HUDEP-2 (cell line): ENCODE measurements at regions not wholly inside any gene's neighbourhood (a gene's known extent, or its start where the extent isn't known, plus 50 kb on each side); places are given as distances from the start of the nearest gene placed in this dataset.
"Not testable (repeated sequence)": the region's sequence is repeated elsewhere in the genome, so short reads cannot be mapped to it uniquely, and the experiment has no call there.

Experiments
- DNase-seq, 76 experiments: peaks; one replicate each; lab custom pipeline; 2025; ENCODE audit not compliant: unreplicated experiment in 76 of 76; lab: John Stamatoyannopoulos, UW

GRCh38 chr13:106107061-106107460 is 428.4 kb downstream of the EFNB2 start:
- DNase-seq = no peak

- no peak for DNase-seq
These were observed 430.3 kb downstream of the EFNB2 start for GRCh38 chr13:106105153-106105552.

DNA sequence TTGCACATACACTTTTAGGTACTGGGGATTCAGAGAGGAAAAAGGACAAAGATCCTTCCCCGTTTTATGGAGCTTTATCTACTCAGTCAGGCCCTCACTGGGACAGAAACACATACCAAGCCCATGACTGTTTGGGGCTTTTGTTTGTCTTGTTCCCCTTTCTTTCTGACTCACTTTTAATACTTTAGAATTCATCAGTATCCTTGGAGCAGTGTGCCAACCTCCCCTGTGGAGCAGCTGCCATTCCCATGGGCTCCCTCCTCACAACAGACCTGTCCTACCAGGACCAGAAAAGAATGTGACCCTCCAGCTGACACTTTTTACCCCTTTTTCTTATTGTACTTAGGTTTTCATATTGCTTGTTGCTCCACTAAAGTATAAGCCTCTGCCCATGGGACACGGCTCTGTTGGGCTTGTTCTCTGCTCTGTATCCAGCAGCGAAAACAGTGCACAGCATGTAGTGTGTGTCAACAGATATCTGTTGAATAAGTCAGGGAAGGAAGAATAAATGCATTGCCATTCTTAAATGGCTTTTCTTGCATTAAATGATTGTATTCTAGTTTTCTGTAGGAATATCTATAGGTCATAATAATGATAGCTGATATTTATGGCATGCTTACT is 431.1 kb downstream of the EFNB2 start:
- DNase-seq = no peak

DNA sequence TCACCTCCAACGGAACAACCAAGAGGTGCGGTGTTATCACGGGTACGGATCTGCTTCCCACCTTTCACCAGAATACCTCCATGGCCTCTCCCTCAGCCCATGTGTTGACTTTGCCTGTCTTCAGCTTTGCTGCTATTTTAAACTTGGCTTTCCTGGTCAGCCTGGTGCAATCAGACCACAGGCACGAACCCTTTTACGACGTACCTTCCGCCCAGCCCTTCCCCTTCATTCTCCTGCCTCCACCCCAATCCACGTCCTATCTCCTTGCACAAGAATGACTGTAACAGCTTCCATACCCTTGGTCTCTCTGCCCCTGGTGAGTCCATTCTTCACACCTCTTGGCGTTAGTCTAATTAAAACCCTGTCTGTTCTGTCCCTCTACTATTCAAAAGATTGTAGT is 431.7 kb downstream of the EFNB2 start:
- DNase-seq = no peak

DNA sequence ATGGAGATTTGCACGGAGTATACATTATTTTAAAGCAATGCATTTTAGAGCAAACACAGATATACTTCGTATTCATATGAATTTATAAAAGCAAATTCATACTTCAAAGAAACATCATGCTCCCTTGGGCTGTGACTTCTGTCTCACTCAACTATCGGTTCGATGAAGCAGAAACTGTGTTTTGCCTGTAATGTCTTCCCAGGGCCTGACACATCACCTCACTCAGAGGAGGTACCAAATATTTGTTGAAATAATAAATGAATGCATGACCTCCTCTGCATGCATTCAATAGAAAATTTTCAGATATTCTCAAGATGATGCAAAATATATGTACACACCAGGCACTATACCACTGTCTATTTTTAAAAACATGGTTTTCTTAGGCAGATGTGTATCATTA is 432.7 kb downstream of the EFNB2 start:
- DNase-seq = no peak

DNA sequence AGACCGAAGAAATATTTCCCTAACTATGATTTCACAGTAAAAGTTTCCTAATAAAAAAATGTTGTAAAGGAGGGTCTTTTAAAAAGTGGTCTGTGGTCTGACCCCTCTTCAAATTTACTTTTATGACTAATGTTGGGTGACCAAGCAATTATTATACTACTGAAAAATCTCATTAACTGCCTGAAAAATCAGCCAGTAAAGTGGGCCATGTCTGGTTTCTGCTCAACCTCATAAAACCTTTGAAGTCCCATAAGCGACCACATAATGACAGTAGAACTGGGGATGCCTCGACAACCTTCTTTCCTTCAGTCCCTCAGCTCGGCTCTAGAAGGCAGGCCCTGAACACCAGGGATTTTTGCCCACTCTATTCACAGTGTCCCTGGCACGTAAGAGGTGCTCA is 434.3 kb downstream of the EFNB2 start:
- DNase-seq = no peak

DNA sequence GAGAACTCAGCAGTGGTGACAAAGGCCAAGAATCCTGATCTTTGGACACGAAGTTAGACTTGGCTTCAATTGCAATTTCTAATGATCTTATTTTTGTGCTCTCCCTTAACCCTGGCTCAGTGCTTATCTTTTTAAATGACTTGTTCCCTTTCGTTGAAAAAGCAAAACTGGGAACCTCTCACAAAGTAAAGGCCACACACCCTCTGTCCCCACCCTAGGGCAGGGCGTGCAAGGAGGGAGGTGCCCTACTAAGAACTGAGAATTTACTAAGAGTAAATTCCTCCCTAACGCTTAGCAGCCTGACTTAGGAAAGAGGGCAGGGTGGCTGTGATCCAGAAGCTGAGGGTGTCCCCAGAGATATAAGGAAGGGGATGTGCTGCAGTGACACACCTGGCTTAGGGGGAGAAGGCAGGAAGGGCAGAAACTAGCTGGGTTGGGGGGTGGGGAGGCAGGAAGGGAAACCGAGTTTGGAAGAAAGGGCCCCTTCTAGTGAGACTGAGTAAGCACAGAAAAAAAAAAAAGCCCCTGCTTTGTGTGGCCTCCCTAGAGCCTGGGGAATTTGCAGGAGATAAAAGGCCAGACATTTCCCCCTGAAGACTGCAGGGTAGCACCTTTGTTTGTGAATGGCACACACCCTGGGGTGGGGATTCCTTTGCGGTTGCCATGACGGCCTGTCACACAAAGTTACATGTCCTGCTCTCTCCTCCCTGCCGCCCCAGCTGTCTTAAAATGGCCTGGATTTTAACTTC is 435.1 kb downstream of the EFNB2 start:
- DNase-seq = peak in 65 of 76 experiments; percentile 2 to 82 (median 42)

DNA sequence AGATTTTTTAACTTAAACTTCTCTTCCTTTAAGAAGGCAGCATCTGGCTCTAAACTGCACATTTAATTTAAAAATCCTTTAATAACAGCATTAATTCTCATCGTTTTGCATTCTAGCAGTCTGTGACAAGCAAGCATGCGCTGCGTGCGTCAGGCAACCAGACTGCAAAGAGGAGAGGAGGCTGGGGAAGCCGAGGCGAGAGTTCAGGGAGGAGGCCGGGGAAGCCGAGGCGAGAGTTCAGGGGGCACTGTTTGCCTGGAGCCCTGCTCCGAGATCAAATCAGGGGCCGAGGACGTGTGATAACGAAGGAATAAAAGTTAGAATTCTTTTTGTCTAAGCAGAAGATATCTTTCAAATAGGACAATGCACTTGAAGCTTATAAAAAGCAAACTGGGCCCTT is 435.7 kb downstream of the EFNB2 start:
- no peak for DNase-seq

DNA sequence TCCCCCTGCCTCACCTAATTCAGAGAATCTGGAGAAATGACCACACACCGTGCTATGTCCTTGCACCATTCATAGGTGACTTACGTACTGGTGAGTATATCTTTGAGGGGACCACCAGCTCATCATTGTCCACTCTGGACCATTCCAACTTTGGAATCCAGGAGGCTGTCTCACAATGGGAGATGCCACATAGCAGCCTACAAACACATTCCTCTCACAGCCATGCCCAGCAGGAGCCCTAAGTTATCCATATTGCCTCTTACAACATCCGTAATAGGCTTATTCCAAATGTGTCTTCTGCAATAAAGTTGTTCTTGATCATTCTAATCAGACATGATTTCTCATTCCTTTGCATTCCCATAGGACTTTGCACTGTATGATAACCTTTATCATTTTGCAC is 436.7 kb downstream of the EFNB2 start:
- DNase-seq = no peak

DNA sequence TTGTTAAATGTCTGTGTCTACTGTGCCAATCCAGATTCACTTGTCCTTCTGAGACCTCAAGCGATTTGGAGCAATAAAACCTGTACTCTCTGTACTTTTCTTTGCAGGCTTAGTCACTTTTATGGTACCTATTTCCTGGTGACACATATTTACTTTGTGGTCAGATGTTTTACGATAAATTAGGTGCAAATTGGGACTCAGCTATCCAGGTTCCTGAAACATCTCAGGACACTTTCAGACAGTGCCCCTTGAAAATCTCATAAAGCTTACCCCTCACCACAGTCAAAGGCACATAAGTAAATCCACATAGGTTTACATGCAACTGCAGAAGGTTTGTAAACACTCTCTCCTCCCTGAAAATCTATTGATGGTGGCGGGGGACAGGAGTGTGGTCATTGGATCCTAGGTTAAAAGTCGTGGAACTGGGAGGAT is 438.8 kb downstream of the EFNB2 start:
- DNase-seq = no peak

DNA sequence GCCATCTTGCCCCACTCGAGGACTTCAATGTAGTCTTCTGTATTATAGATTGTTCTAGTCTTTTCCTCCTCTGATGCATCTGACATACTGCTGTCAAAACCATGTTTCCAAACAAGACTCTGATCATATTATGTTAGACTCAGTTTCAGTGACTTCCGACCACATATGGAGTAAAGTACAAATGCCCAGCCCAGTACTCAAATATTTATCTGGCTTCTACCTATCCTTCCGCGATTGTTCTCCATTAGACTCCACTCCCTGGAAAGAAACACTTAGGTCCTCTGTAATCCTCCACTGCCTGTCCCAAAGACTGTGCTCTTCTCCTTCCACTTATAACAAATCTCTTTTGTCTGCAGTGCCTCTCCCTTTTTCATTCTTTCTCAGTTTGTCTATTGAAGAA is 439.5 kb downstream of the EFNB2 start:
- DNase-seq = no peak

DNA sequence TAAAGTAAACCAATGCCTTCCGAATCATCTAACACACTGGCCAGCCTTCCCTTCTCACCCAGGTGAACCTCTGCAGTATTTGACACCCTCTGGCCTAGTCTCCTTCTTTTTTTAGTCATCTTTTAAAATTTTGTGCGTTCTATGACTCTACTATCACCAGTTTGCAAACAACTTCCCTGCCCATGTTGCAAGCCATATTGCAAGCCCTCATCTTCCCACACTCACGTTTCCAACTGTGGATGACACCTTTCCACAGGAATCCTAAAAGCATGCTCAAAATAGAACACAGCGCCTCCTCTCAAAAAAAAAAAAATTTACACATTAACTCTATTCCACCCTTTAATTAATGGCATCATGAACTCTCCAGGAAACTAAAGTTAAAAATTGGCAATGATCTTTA is 440.1 kb downstream of the EFNB2 start:
- no peak for DNase-seq

DNA sequence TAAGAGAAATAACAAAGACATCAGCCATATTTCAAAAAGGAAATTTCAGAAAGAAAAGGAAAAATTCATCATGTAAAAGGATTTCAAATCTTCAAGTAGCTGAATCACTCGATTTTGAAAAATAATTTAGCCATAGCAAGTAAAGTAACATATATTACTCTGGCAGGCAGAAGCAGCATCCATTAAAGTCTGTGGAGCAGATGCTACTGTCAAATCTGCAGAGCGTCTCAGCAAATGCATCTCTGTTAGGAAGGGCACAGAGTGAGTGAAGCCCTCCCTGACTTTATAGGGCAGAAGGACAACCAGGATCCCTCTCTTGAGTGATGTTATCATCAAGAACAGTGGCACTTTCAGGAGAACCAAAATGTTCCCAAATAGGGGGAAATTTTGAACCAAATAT is 445.5 kb downstream of the EFNB2 start:
- no peak for DNase-seq

- no peak for DNase-seq
These were observed 446.0 kb downstream of the EFNB2 start for GRCh38 chr13:106089261-106089980.

DNA sequence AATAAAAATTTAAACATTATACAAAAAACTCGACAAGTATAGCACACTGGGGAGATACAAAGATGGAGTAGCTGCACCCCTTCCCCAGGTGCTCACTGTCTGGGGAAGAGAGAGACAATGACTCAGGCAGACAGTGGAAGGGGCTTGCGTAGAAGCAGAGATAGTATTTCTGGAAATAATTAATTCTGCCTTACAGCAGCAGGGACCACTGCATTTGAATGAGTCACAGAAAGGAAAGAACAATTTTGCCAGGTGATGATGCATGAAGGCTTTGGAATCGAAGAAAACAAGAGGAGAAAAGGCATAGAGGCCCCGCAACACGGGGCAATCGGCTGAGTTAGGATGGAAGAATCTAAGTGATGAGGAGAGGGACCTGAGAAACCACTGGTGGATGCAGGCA is 447.4 kb downstream of the EFNB2 start:
- no peak for DNase-seq

GRCh38 chr13:106087201-106087600 is 448.3 kb downstream of the EFNB2 start:
- DNase-seq = no peak

DNA sequence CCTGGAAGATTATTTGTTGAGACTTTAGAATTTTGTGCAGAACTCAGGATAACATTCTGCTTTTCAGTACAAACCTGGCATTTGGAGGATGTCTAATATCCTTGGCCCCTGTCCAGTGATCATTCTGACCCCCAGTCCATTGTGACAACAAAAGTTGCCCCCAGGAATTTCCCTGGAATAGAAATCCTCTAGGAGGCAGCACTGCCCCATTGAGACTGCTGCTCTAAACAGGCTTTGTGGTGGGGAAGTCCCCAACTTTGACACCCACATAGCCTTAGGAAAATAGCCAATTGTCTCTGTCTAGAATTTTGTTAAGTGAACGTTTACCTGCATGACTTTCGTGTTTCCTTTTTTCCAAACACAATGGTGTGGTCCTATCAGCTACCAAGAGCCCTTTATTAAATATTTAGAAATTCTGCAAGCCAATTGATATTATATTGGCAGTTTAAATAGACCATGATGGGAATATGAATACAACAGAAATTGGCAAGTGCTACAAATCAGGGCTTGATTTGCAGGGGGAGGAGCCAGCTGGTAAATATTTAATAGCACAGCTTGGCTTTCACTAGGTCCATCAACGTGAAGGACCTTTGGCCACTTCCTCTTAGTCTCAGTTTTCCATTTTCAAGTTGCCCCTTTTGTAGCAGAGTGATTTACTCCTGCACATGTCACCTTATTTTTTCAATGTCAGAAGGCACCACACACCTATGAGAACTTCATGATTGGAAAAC is 451.7 kb downstream of the EFNB2 start:
- DNase-seq = peak in 16 of 76 experiments; percentile 2 to 23 (median 7)

DNA sequence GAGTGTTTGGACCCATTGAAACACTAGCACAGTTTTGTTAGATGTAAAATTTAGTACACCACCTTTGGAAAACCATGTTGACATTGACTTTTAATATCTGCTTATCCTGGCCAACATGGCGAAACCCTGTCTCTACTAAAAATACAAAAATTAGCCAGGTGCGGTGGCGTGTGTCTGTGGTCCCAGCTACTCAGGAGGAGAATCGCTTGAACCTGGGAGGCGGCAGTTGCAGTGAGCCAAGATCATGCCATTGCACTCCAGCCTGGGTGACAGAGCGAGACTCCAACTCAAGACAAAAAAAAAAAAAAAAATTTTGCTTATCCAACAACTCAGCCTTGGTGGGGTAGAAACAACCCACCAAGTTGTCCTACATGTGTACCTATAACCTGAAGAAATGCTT is 454.2 kb downstream of the EFNB2 start:
- not testable (repeated sequence) for DNase-seq

DNA sequence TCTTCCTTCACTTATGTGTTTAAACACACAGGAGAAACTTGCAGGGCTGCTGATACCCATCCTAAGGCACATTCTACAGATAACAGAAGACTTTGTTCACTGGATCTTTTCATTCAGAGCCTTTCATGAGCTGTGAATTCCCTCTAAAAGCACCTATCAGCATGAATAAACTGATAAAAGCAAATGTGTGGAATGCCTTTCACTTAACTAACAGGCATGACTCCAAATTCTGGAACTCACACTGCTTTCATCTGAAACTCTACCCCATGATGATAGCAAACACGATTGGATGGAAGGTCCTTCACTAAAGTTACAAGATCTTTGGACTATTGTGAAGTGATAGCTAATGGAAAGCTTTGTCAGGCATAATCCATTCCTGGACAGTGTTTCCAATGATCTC is 457.3 kb downstream of the EFNB2 start:
- DNase-seq = no peak

DNA sequence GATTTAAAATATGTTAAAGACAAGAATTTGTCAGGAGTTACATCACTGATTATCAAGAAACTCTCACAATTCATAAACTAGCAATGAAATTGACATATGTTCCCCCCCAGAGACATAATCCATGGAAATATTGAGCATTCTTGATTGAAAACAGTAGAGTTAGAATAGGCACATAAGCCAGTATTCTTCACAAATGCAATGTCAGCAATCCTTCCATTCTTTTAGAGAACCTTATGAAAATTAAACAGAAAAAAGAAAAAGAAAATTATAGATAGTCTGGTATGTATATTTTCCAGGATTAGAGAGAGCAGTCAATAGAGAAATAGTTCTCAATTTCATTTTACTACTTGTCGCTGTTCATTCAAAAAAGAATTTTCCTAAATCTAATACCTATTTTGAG is 458.4 kb downstream of the EFNB2 start:
- no peak for DNase-seq

GRCh38 chr13:106072014-106072413 is 463.4 kb downstream of the EFNB2 start:
- no peak for DNase-seq
